Naive thymus-derived CD4-positive, alpha-beta T cell (primary cell): ENCODE measurements at regions not wholly inside any gene's neighbourhood (a gene's known extent, or its start where the extent isn't known, plus 50 kb on each side); places are given as distances from the start of the nearest gene placed in this dataset.

ENCODE experiments used
- ATAC-seq: fragments of 150-1000 bp; cut with Tn5 transposase; 2 replicates; pipeline ENCODE4 v1.10.0; 2021; ENCODE audit warnings: mild to moderate bottlenecking, moderate library complexity
- CTCF ChIA-PET: fragments of 350-600 bp; sonication (Branson Sonifier 250); formaldehyde crosslinking; loops from one replicate; lab custom pipeline; 2021; ENCODE audit warnings: antibody characterized with exemption; lab: Charles Lee
- POLR2A ChIA-PET: fragments of 350-600 bp; sonication (Branson Sonifier 250); formaldehyde crosslinking; loops from one replicate; lab custom pipeline; 2021; ENCODE audit warnings: antibody characterized with exemption, inconsistent platforms; lab: Charles Lee
- DNase-seq, 9 donors: peaks; one replicate each; pipeline versions ENCODE4 v3.0.0 to v3.0.0-alpha.2; 2020 to 2022; ENCODE audit warnings: mixed read lengths in 1 of 9
- H3K27ac ChIP-seq: one replicate; pipeline ENCODE4 v1.7.0; 2013; ENCODE audit warnings: mild to moderate bottlenecking, low read depth, low read length, moderate library complexity
- H3K27me3 ChIP-seq, 2 donors: one replicate each; pipeline ENCODE4 v1.7.0; 2013; ENCODE audit warnings: low read length in 2 of 2, mild to moderate bottlenecking in 2 of 2, moderate library complexity in 2 of 2; ENCODE audit not compliant: control insufficient read depth in 2 of 2, insufficient read depth in 2 of 2
- H3K36me3 ChIP-seq, 3 experiments: 1 replicate in 2 of 3; 2 replicates in 1 of 3; pipeline ENCODE4 v1.7.0; 2013; ENCODE audit warnings: low read length in 3 of 3, mild to moderate bottlenecking in 3 of 3, moderate library complexity in 1 of 3; ENCODE audit not compliant: insufficient read depth in 3 of 3, control insufficient read depth in 2 of 3
- H3K4me1 ChIP-seq, 2 donors: one replicate each; pipeline ENCODE4 v1.7.0; 2013; ENCODE audit warnings: low read length in 2 of 2, mild to moderate bottlenecking in 2 of 2, moderate library complexity in 1 of 2; ENCODE audit not compliant: control insufficient read depth in 2 of 2, insufficient read depth in 2 of 2
- H3K4me3 ChIP-seq: 2 replicates; pipeline ENCODE4 v1.7.0; 2013; ENCODE audit warnings: mild to moderate bottlenecking, low read length
- H3K9me3 ChIP-seq, 3 experiments: 1 replicate in 2 of 3; 2 replicates in 1 of 3; pipeline ENCODE4 v1.7.0; 2013; ENCODE audit warnings: low read length in 3 of 3; ENCODE audit not compliant: control insufficient read depth in 2 of 3
- H3K27ac Mint-ChIP-seq, 9 donors: one replicate each; pipeline ENCODE4 v1.8.0; 2020 to 2022; ENCODE audit warnings: mixed read lengths in 9 of 9, mild to moderate bottlenecking in 8 of 9, moderate library complexity in 5 of 9, inconsistent platforms in 2 of 9
- H3K27me3 Mint-ChIP-seq, 5 donors: one replicate each; pipeline ENCODE4 v1.8.0; 2021 to 2022; ENCODE audit warnings: mixed read lengths in 5 of 5, mild to moderate bottlenecking in 1 of 5
- H3K36me3 Mint-ChIP-seq, 5 donors: one replicate each; pipeline ENCODE4 v1.8.0; 2020 to 2022; ENCODE audit warnings: mixed read lengths in 5 of 5, mild to moderate bottlenecking in 3 of 5, inconsistent platforms in 1 of 5
- H3K4me1 Mint-ChIP-seq, 7 donors: one replicate each; pipeline ENCODE4 v1.8.0; 2020 to 2022; ENCODE audit warnings: mixed read lengths in 7 of 7, mild to moderate bottlenecking in 3 of 7, inconsistent platforms in 1 of 7
- H3K4me3 Mint-ChIP-seq, 10 donors: one replicate each; pipeline ENCODE4 v1.8.0; 2020 to 2022; ENCODE audit warnings: mild to moderate bottlenecking in 10 of 10, mixed read lengths in 10 of 10, moderate library complexity in 6 of 10, inconsistent platforms in 2 of 10
- H3K9me3 Mint-ChIP-seq, 11 donors: one replicate each; pipeline ENCODE4 v1.8.0; 2020 to 2022; ENCODE audit warnings: mixed read lengths in 11 of 11, mild to moderate bottlenecking in 4 of 11, inconsistent platforms in 1 of 11, moderate library complexity in 1 of 11
- intact Hi-C, 2 donors: fragments of 100-400 bp; cut with micrococcal nuclease; formaldehyde crosslinking; loops; one replicate each; pipeline ENCODE4 v1.15.1; 2023

GRCh38 chr15:94677202-94677790, 445.9 kb downstream of the MCTP2 start:
- ChIA-PET CTCF (interaction anchor here (0.7 kb wide), 1 partner anchor 1678 kb away, joined by 4 read pairs; no protein-coding TSS in a partner anchor), POLR2A (no interaction called here)
- H3K9me3 ChIP-seq = no peaks in the 10 kb centered on the region
- DNase-seq = no peak
- H3K27me3 Mint-ChIP-seq = peaks cover 15 to 54% (median 23%) of the 10 kb centered on the region in 5 donors
- intact Hi-C loops = no loop called here
- no peaks in the 10 kb centered on the region for H3K36me3 Mint-ChIP-seq
- no peak overlapping the region for H3K4me3 Mint-ChIP-seq
- H3K27ac Mint-ChIP-seq = no peak overlapping the region
- H3K27ac ChIP-seq = no peak overlapping the region
- no peaks in the 10 kb centered on the region for H3K4me1 ChIP-seq
- H3K36me3 ChIP-seq = no peaks in the 10 kb centered on the region
- H3K4me3 ChIP-seq = no peak overlapping the region
- H3K4me1 Mint-ChIP-seq = no peaks in the 10 kb centered on the region
- ATAC-seq = no peak
- H3K27me3 ChIP-seq = no peaks in the 10 kb centered on the region
- peaks cover 0 to 5% (median 0%) of the 10 kb centered on the region in 11 donors for H3K9me3 Mint-ChIP-seq

- no peak overlapping the region for H3K4me3 ChIP-seq
- H3K4me1 Mint-ChIP-seq = no peaks in the 10 kb centered on the region
These were observed 450.8 kb downstream of the MCTP2 start for GRCh38 chr15:94682171-94682570.

GRCh38 chr15:94683902-94684301, 452.5 kb downstream of the MCTP2 start:
- Mint-ChIP-seq H3K4me1 (no peaks in the 10 kb centered on the region), H3K4me3 (no peak overlapping the region), H3K27ac (no peak overlapping the region), H3K9me3 (peaks cover 0 to 5% (median 0%) of the 10 kb centered on the region in 11 donors), H3K36me3 (no peaks in the 10 kb centered on the region), H3K27me3 (peaks cover 18 to 30% (median 19%) of the 10 kb centered on the region in 5 donors)
- DNase-seq (no peak), ATAC-seq (no peak)
- ChIA-PET POLR2A (no interaction called here), CTCF (no interaction called here)
- H3K4me3 ChIP-seq = no peak overlapping the region
- H3K9me3 ChIP-seq = no peaks in the 10 kb centered on the region
- H3K4me1 ChIP-seq = no peaks in the 10 kb centered on the region
- intact Hi-C loops = no loop called here
- H3K27ac ChIP-seq = no peak overlapping the region
- H3K36me3 ChIP-seq = no peaks in the 10 kb centered on the region
- no peaks in the 10 kb centered on the region for H3K27me3 ChIP-seq

More at GRCh38 chr15:94682171-94682570, 450.8 kb downstream of the MCTP2 start:
- no peaks in the 10 kb centered on the region for H3K4me1 ChIP-seq
- intact Hi-C loops = no loop called here
- Mint-ChIP-seq H3K27me3 (peaks cover 18 to 37% (median 22%) of the 10 kb centered on the region in 5 donors), H3K36me3 (no peaks in the 10 kb centered on the region), H3K9me3 (peaks cover 0 to 5% (median 0%) of the 10 kb centered on the region in 11 donors), H3K4me3 (no peak overlapping the region), H3K27ac (no peak overlapping the region)
- DNase-seq = no peak
- no peaks in the 10 kb centered on the region for H3K36me3 ChIP-seq
- ChIA-PET POLR2A (no interaction called here), CTCF (no interaction called here)
- no peaks in the 10 kb centered on the region for H3K9me3 ChIP-seq
- no peaks in the 10 kb centered on the region for H3K27me3 ChIP-seq
- no peak overlapping the region for H3K27ac ChIP-seq
- no peak for ATAC-seq

GRCh38 chr15:94691169-94691568, 459.8 kb downstream of the MCTP2 start:
- Mint-ChIP-seq H3K27ac (no peak overlapping the region), H3K4me1 (no peaks in the 10 kb centered on the region), H3K36me3 (no peaks in the 10 kb centered on the region), H3K4me3 (no peak overlapping the region), H3K9me3 (peaks cover 0 to 3% (median 0%) of the 10 kb centered on the region in 11 donors), H3K27me3 (peaks cover 0 to 8% (median 4%) of the 10 kb centered on the region in 5 donors)
- no peaks in the 10 kb centered on the region for H3K36me3 ChIP-seq
- no peak for DNase-seq
- H3K4me1 ChIP-seq = no peaks in the 10 kb centered on the region
- H3K27ac ChIP-seq = no peak overlapping the region
- H3K27me3 ChIP-seq = no peaks in the 10 kb centered on the region
- ChIA-PET CTCF (no interaction called here), POLR2A (no interaction called here)
- no peak for ATAC-seq
- intact Hi-C loops = no loop called here
- H3K9me3 ChIP-seq = no peaks in the 10 kb centered on the region
- H3K4me3 ChIP-seq = no peak overlapping the region

GRCh38 chr15:94692710-94693109, 461.3 kb downstream of the MCTP2 start:
- H3K9me3 Mint-ChIP-seq = peaks cover 0 to 3% (median 0%) of the 10 kb centered on the region in 11 donors
- DNase-seq (no peak), ATAC-seq (no peak)
- H3K27me3 Mint-ChIP-seq = peaks cover 0 to 6% (median 2%) of the 10 kb centered on the region in 5 donors
- Histone ChIP-seq H3K36me3 (no peaks in the 10 kb centered on the region), H3K4me1 (no peaks in the 10 kb centered on the region), H3K27me3 (no peaks in the 10 kb centered on the region), H3K4me3 (no peak overlapping the region), H3K27ac (no peak overlapping the region), H3K9me3 (no peaks in the 10 kb centered on the region)
- POLR2A ChIA-PET = no interaction called here
- no peaks in the 10 kb centered on the region for H3K4me1 Mint-ChIP-seq
- no peaks in the 10 kb centered on the region for H3K36me3 Mint-ChIP-seq
- H3K27ac Mint-ChIP-seq = no peak overlapping the region
- intact Hi-C loops = no loop called here
- CTCF ChIA-PET = no interaction called here
- H3K4me3 Mint-ChIP-seq = no peak overlapping the region

GRCh38 chr15:94700211-94700610, 468.9 kb downstream of the MCTP2 start:
- Histone ChIP-seq H3K9me3 (no peaks in the 10 kb centered on the region), H3K27me3 (no peaks in the 10 kb centered on the region), H3K4me1 (no peaks in the 10 kb centered on the region), H3K36me3 (no peaks in the 10 kb centered on the region), H3K4me3 (no peak overlapping the region), H3K27ac (no peak overlapping the region)
- H3K4me3 Mint-ChIP-seq = no peak overlapping the region
- DNase-seq = no peak
- intact Hi-C loops = no loop called here
- no peak overlapping the region for H3K27ac Mint-ChIP-seq
- H3K4me1 Mint-ChIP-seq = no peaks in the 10 kb centered on the region
- CTCF ChIA-PET = no interaction called here
- H3K9me3 Mint-ChIP-seq = peaks cover 0 to 5% (median 0%) of the 10 kb centered on the region in 11 donors
- no peaks in the 10 kb centered on the region for H3K36me3 Mint-ChIP-seq
- H3K27me3 Mint-ChIP-seq = peaks cover 3 to 20% (median 11%) of the 10 kb centered on the region in 5 donors
- POLR2A ChIA-PET = no interaction called here
- ATAC-seq = no peak

- H3K27me3 Mint-ChIP-seq = peaks cover 3 to 20% (median 12%) of the 10 kb centered on the region in 5 donors
- DNase-seq = no peak
- intact Hi-C loops = no loop called here
- ATAC-seq = no peak
- Histone ChIP-seq H3K4me3 (no peak overlapping the region), H3K9me3 (no peaks in the 10 kb centered on the region), H3K4me1 (no peaks in the 10 kb centered on the region), H3K27ac (no peak overlapping the region), H3K36me3 (no peaks in the 10 kb centered on the region), H3K27me3 (no peaks in the 10 kb centered on the region)
- H3K9me3 Mint-ChIP-seq = peaks cover 0 to 9% (median 0%) of the 10 kb centered on the region in 11 donors
- POLR2A ChIA-PET = no interaction called here
- H3K4me3 Mint-ChIP-seq = no peak overlapping the region
- H3K36me3 Mint-ChIP-seq = no peaks in the 10 kb centered on the region
- CTCF ChIA-PET = no interaction called here
- no peak overlapping the region for H3K27ac Mint-ChIP-seq
- no peaks in the 10 kb centered on the region for H3K4me1 Mint-ChIP-seq
These were observed 470.1 kb downstream of the MCTP2 start for GRCh38 chr15:94701281-94701985.
